ENCODE measurements at regions not wholly inside any gene's neighbourhood (a gene's known extent, or its start where the extent isn't known, plus 50 kb on each side); places are given as distances from the start of the nearest gene placed in this dataset.

DNA sequence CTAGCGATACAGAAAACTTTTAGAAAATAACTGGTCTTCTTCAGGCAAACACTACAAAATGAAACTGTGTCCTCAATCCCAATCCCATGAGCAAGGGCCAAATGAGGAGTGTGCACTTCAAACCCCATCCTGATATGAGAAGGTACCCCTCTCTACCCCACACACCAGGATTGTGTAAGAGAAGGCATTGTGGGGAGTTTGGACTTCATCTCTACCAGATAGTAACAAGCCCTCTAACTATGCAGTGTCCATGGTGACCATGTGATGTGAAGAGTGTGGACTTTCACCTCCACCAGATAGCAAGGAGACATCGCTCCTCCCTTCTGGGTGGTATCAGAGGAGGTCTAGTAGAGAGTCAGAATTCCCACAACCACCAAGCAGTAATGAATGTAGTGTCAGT, 769.3 kb downstream of the MECOM start:
- H2AFZ ChIP-seq (ENCODE audit: low read depth, low read length, severe bottlenecking), result no peak overlapping the region
- no peaks in the 10 kb centered on the region for H3K27me3 ChIP-seq (ENCODE audit: low read length)
- H3K9ac ChIP-seq (ENCODE audit: low read length), result no peak overlapping the region
- no peaks in the 10 kb centered on the region for H3K9me3 ChIP-seq (ENCODE audit: insufficient read depth, low read length)
- H3F3A ChIP-seq (ENCODE audit: insufficient read depth), result no peaks in the 10 kb centered on the region
- no peak overlapping the region for H3K4me2 ChIP-seq (ENCODE audit: low read depth, low read length, poor library complexity, severe bottlenecking)
- H3K27ac ChIP-seq (ENCODE audit: low read depth, low read length), result no peak overlapping the region
- TF ChIP-seq, protein P1, sequence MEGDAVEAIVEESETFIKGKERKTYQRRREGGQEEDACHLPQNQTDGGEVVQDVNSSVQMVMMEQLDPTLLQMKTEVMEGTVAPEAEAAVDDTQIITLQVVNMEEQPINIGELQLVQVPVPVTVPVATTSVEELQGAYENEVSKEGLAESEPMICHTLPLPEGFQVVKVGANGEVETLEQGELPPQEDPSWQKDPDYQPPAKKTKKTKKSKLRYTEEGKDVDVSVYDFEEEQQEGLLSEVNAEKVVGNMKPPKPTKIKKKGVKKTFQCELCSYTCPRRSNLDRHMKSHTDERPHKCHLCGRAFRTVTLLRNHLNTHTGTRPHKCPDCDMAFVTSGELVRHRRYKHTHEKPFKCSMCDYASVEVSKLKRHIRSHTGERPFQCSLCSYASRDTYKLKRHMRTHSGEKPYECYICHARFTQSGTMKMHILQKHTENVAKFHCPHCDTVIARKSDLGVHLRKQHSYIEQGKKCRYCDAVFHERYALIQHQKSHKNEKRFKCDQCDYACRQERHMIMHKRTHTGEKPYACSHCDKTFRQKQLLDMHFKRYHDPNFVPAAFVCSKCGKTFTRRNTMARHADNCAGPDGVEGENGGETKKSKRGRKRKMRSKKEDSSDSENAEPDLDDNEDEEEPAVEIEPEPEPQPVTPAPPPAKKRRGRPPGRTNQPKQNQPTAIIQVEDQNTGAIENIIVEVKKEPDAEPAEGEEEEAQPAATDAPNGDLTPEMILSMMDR (IDR thresholded peaks at IDR 0.05; ENCODE audit: insufficient read depth, low read length, poor library complexity, severe bottlenecking), result no peak
- TF ChIP-seq EZH2phosphoT487 (conservative IDR thresholded peaks at IDR 0.05; ENCODE audit: low read length), result no peak
- no peaks in the 10 kb centered on the region for H3K9me2 ChIP-seq (replicated peaks; ENCODE audit: insufficient read depth, low read length)
- no peak overlapping the region for H3K4me3 ChIP-seq (ENCODE audit: insufficient read depth, low read length, poor library complexity, severe bottlenecking)
- no peaks in the 10 kb centered on the region for H4K20me1 ChIP-seq (ENCODE audit: low read depth, low read length)
- no peaks in the 10 kb centered on the region for H3K36me3 ChIP-seq (ENCODE audit: low read length)
- no peaks in the 10 kb centered on the region for H3K79me2 ChIP-seq (ENCODE audit: insufficient read depth, low read length)

DNA sequence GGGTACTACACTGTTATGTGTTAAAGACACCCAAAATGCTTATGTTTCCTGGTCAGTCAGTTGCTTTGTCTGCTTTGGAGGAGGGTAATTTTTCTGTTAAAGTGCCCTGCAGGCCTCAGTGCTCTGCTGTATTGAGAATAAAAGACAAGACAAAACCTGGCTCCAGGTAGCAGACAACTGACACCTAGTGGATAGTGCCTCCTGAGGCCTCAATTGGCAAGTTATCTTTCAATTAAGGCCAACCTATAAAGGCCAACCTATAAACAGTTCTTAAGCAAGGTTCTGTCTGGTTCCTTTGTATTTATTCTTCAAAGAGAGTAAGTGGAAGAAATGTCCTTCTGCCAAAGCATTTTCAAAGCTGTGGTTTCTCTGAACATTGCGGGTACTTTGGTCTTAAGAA, 773.8 kb downstream of the MECOM start:
- Histone ChIP-seq H3K9me2 (replicated peaks; ENCODE audit: insufficient read depth, low read length) (no peaks in the 10 kb centered on the region), H4K20me1 (ENCODE audit: low read depth, low read length) (no peaks in the 10 kb centered on the region), H3K36me3 (ENCODE audit: low read length) (no peaks in the 10 kb centered on the region), H3K9me3 (ENCODE audit: insufficient read depth, low read length) (no peaks in the 10 kb centered on the region), H3K79me2 (ENCODE audit: insufficient read depth, low read length) (no peaks in the 10 kb centered on the region), H2AFZ (ENCODE audit: low read depth, low read length, severe bottlenecking) (no peak overlapping the region), H3K9ac (ENCODE audit: low read length) (no peak overlapping the region), H3F3A (ENCODE audit: insufficient read depth) (no peaks in the 10 kb centered on the region), H3K4me2 (ENCODE audit: low read depth, low read length, poor library complexity, severe bottlenecking) (no peak overlapping the region), H3K4me3 (ENCODE audit: insufficient read depth, low read length, poor library complexity, severe bottlenecking) (no peak overlapping the region), H3K27me3 (ENCODE audit: low read length) (no peaks in the 10 kb centered on the region), H3K27ac (ENCODE audit: low read depth, low read length) (no peak overlapping the region)
- TF ChIP-seq, protein P1 (IDR thresholded peaks at IDR 0.05; ENCODE audit: insufficient read depth, low read length, poor library complexity, severe bottlenecking), result no peak
- no peak for TF ChIP-seq EZH2phosphoT487 (conservative IDR thresholded peaks at IDR 0.05; ENCODE audit: low read length)

DNA sequence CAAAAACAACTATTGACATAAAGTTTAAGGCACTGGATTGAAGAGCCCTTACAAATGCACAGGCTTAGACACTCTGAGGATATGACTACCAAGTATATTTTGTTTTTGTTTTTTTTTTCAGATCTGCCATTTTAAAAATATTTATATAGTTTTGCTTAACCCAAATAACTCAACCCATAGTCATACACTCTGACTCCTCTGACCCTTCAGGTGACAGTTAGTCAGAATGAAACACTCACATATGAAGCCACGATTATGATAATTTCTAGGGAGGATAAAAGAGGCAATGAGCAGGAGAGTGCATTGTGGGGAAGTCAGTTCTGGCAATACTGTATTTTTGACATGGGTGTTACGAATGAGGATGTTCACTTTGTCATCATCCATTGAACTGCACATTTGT, 774.7 kb downstream of the MECOM start:
- H4K20me1 ChIP-seq (ENCODE audit: low read depth, low read length), result no peaks in the 10 kb centered on the region

More for the DNA sequence above, 774.7 kb downstream of the MECOM start:
- no peaks in the 10 kb centered on the region for H3F3A ChIP-seq (ENCODE audit: insufficient read depth)
- H3K4me2 ChIP-seq (ENCODE audit: low read depth, low read length, poor library complexity, severe bottlenecking), result no peak overlapping the region
- H3K4me3 ChIP-seq (ENCODE audit: insufficient read depth, low read length, poor library complexity, severe bottlenecking), result no peak overlapping the region
- TF ChIP-seq, protein P1 (IDR thresholded peaks at IDR 0.05; ENCODE audit: insufficient read depth, low read length, poor library complexity, severe bottlenecking), result no peak
- no peak for TF ChIP-seq EZH2phosphoT487 (conservative IDR thresholded peaks at IDR 0.05; ENCODE audit: low read length)
- H3K27me3 ChIP-seq (ENCODE audit: low read length), result no peaks in the 10 kb centered on the region
- no peak overlapping the region for H3K9ac ChIP-seq (ENCODE audit: low read length)
- no peaks in the 10 kb centered on the region for H3K79me2 ChIP-seq (ENCODE audit: insufficient read depth, low read length)
- H3K27ac ChIP-seq (ENCODE audit: low read depth, low read length), result no peak overlapping the region
- H2AFZ ChIP-seq (ENCODE audit: low read depth, low read length, severe bottlenecking), result no peak overlapping the region
- H3K9me3 ChIP-seq (ENCODE audit: insufficient read depth, low read length), result no peaks in the 10 kb centered on the region
- H3K9me2 ChIP-seq (replicated peaks; ENCODE audit: insufficient read depth, low read length), result no peaks in the 10 kb centered on the region
- H3K36me3 ChIP-seq (ENCODE audit: low read length), result no peaks in the 10 kb centered on the region
